GM12891 (cell line): ENCODE measurements at regions not wholly inside any gene's neighbourhood (a gene's known extent, or its start where the extent isn't known, plus 50 kb on each side); places are given as distances from the start of the nearest gene placed in this dataset.

Experiments used
- PAX5 ChIP-seq: IDR thresholded peaks from 2 replicates; pipeline ENCODE4 v1.6.1; 2011; ENCODE audit warnings: low read length, moderate library complexity, mild to moderate bottlenecking; ENCODE audit not compliant: insufficient read depth, severe bottlenecking
- POLR2A ChIP-seq: IDR thresholded peaks from 2 replicates; pipeline ENCODE4 v1.6.1; 2011; ENCODE audit warnings: low read depth, low read length, control low read depth
- POLR2AphosphoS5 ChIP-seq: IDR thresholded peaks from 2 replicates; pipeline ENCODE4 v1.6.1; 2011; ENCODE audit warnings: low read depth, low read length, control low read depth
- POU2F2 ChIP-seq: IDR thresholded peaks from 2 replicates; pipeline ENCODE4 v1.6.1; 2011; ENCODE audit warnings: low read depth, mild to moderate bottlenecking, control low read depth, low read length, moderate library complexity
- TAF1 ChIP-seq: IDR thresholded peaks from 2 replicates; pipeline ENCODE4 v1.6.1; 2011; ENCODE audit warnings: low read depth, low read length, control low read depth

DNA sequence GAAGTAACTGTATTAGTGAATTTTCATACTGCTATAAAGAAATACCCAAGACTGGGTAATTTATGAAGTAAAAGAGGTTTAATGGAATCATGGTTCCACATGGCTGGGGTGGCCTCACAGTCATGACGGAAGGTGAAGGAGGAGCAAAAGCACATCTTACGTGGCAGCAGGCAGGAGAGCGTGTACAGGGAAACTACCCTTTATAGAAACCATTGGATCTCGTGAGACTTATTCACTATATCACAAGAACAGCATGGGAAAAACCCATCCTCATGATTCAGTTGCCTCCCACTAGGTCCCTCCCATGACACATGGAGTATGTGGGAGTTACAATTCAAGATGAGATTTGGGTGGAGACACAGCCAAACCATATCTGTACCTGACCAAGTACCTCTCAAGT lies 812.3 kb upstream of the ALCAM start:
- TF ChIP-seq PAX5 (no peak), POLR2A (no peak), POLR2AphosphoS5 (no peak), POU2F2 (no peak), TAF1 (no peak)
